GM12878 (cell line): ENCODE measurements at regions not wholly inside any gene's neighbourhood (a gene's known extent, or its start where the extent isn't known, plus 50 kb on each side); places are given as distances from the start of the nearest gene placed in this dataset.

Experiments used
- ATF2 ChIP-seq: IDR thresholded peaks from 2 replicates; pipeline ENCODE4 v1.6.1; 2012; ENCODE audit warnings: low read length, inconsistent platforms
- BHLHE40 ChIP-seq, 2 experiments: fragments of 450-650 bp in 1 of 2; IDR thresholded peaks; 2 replicates each; pipeline ENCODE4 v1.6.1; 2011 to 2017; ENCODE audit warnings: low read depth in 2 of 2, borderline replicate concordance in 1 of 2, improper control_type of control experiment in 1 of 2, low read length in 1 of 2, mild to moderate bottlenecking in 1 of 2
- CHD2 ChIP-seq: IDR thresholded peaks from 2 replicates; pipeline ENCODE4 v1.6.1; 2011; ENCODE audit warnings: low read depth, low read length, improper control_type of control experiment, borderline replicate concordance
- CHD4 ChIP-seq: fragments of 200-600 bp; sonication (generic); IDR thresholded peaks from 2 replicates; pipeline ENCODE4 v1.6.1; 2016; ENCODE audit warnings: mild to moderate bottlenecking
- EED ChIP-seq: sonication (generic); IDR thresholded peaks from 2 replicates; pipeline ENCODE4 v1.6.1; 2016; ENCODE audit warnings: antibody characterized with exemption, low read depth
- EP300 ChIP-seq, 2 experiments: fragments of 150-350 bp in 1 of 2; IDR thresholded peaks; 2 replicates each; pipeline ENCODE4 v1.6.1; 2011 to 2012; ENCODE audit warnings: low read depth in 2 of 2, low read length in 2 of 2, borderline replicate concordance in 1 of 2, improper control_type of control experiment in 1 of 2, inconsistent platforms in 1 of 2; ENCODE audit not compliant: control insufficient read depth in 1 of 2
- FOXM1 ChIP-seq: IDR thresholded peaks from 2 replicates; pipeline ENCODE4 v1.6.1; 2012; ENCODE audit warnings: low read depth, mild to moderate bottlenecking, inconsistent platforms, low read length, moderate library complexity
- IKZF1 ChIP-seq: fragments of 450-650 bp; conservative IDR thresholded peaks from 2 replicates; pipeline ENCODE4 v1.6.1; 2017; ENCODE audit warnings: antibody characterized with exemption, mild to moderate bottlenecking
- IRF3 ChIP-seq: fragments of 450-650 bp; IDR thresholded peaks from 2 replicates; pipeline ENCODE4 v1.6.1; 2014; ENCODE audit warnings: mild to moderate bottlenecking
- JUND ChIP-seq: IDR thresholded peaks from 2 replicates; pipeline ENCODE4 v1.6.1; 2012; ENCODE audit warnings: low read depth, mild to moderate bottlenecking, low read length, improper control_type of control experiment, moderate library complexity
- KLF5 ChIP-seq: fragments of 450-650 bp; IDR thresholded peaks from 2 replicates; pipeline ENCODE4 v1.6.1; 2014; ENCODE audit warnings: mild to moderate bottlenecking; ENCODE audit not compliant: partially characterized antibody
- MEF2A ChIP-seq: IDR thresholded peaks from 2 replicates; pipeline ENCODE4 v1.6.1; 2011; ENCODE audit warnings: low read depth, mild to moderate bottlenecking, low read length, moderate library complexity; ENCODE audit not compliant: insufficient read depth
- MEF2B ChIP-seq: fragments of 450-650 bp; IDR thresholded peaks from 2 replicates; pipeline ENCODE4 v1.6.1; 2018; ENCODE audit warnings: mild to moderate bottlenecking, moderate library complexity; ENCODE audit not compliant: partially characterized antibody, poor library complexity, severe bottlenecking
- MYC ChIP-seq: IDR thresholded peaks from 2 replicates; pipeline ENCODE4 v1.6.1; 2011; ENCODE audit warnings: mild to moderate bottlenecking, low read length, moderate library complexity, inconsistent platforms; ENCODE audit not compliant: insufficient read depth, insufficient replicate concordance, insufficient read length, severe bottlenecking
- NBN ChIP-seq: fragments of 450-650 bp; IDR thresholded peaks from 2 replicates; pipeline ENCODE4 v1.6.1; 2016
- NFIC ChIP-seq: IDR thresholded peaks from 2 replicates; pipeline ENCODE4 v1.6.1; 2012; ENCODE audit warnings: low read depth, mild to moderate bottlenecking, inconsistent platforms, low read length, moderate library complexity
- NFYB ChIP-seq: IDR thresholded peaks from 2 replicates; pipeline ENCODE4 v1.6.1; 2011; ENCODE audit warnings: low read depth, mild to moderate bottlenecking, low read length, improper control_type of control experiment, moderate library complexity; ENCODE audit not compliant: insufficient read depth
- NR2F1 ChIP-seq: fragments of 450-650 bp; conservative IDR thresholded peaks from 2 replicates; pipeline ENCODE4 v1.6.1; 2017; ENCODE audit warnings: mild to moderate bottlenecking
- PAX5 ChIP-seq: IDR thresholded peaks from 2 replicates; pipeline ENCODE4 v1.6.1; 2011; ENCODE audit warnings: low read depth, low read length, borderline replicate concordance
- SKIL ChIP-seq: fragments of 450-650 bp; IDR thresholded peaks from 2 replicates; pipeline ENCODE4 v1.6.1; 2017; ENCODE audit warnings: mild to moderate bottlenecking, low read depth, inconsistent platforms; ENCODE audit not compliant: poor library complexity, severe bottlenecking
- TCF7 ChIP-seq: IDR thresholded peaks from 2 replicates; pipeline ENCODE4 v1.6.1; 2014; ENCODE audit warnings: antibody characterized with exemption, borderline replicate concordance
- USF2 ChIP-seq: IDR thresholded peaks from 2 replicates; pipeline ENCODE4 v1.6.1; 2011; ENCODE audit warnings: low read depth, low read length, improper control_type of control experiment, borderline replicate concordance
- ZNF207 ChIP-seq: fragments of 450-650 bp; IDR thresholded peaks from 2 replicates; pipeline ENCODE4 v1.6.1; 2014; ENCODE audit warnings: antibody characterized with exemption, mild to moderate bottlenecking, borderline replicate concordance
- ZNF217 ChIP-seq: fragments of 450-650 bp; IDR thresholded peaks from 2 replicates; pipeline ENCODE4 v1.6.1; 2017; ENCODE audit warnings: antibody characterized with exemption, mild to moderate bottlenecking

- TF ChIP-seq CHD2 (0 out of 2 replicates have a peak, but pooled peaks have one; percentile 19), ZNF217 (no peak), FOXM1 (peak; percentile 41; the same call in 1 of the 2 replicates), MEF2B (peak; percentile 92), PAX5 (0 out of 2 replicates have a peak, but pooled peaks have one; percentile 26), IKZF1 (peak; percentile 87), NBN (0 out of 2 replicates have a peak, but pooled peaks have one; percentile 34), ZNF207 (no peak), MYC (no peak), BHLHE40 (IDR thresholded peaks at IDR 0.05; ENCODE audit: borderline replicate concordance in 1 of 2, low read depth in 2 of 2, low read length in 1 of 2) (peak; percentile 53 to 62; a peak in 3 of 4 replicates), TCF7 (no peak), NFIC (peak; percentile 55; the same call in 1 of the 2 replicates), JUND (0 out of 2 replicates have a peak, but pooled peaks have one; percentile 28), EED (peak; percentile 67), ATF2 (peak; percentile 52; the same call in 1 of the 2 replicates), NR2F1 (0 out of 2 replicates have a peak, but pooled peaks have one; percentile 32), MEF2A (0 out of 2 replicates have a peak, but pooled peaks have one; percentile 32), NFYB (no peak), USF2 (peak; percentile 64), CHD4 (no peak), KLF5 (no peak), EP300 (IDR thresholded peaks at IDR 0.05; ENCODE audit: borderline replicate concordance in 1 of 2, control insufficient read depth in 1 of 2, low read depth in 2 of 2, low read length in 2 of 2) (peak; percentile 59 to 78), SKIL (peak; percentile 43), IRF3 (no peak)
Observed at GRCh38 chr15:96038650-96039049, 291.9 kb upstream of the NR2F2 start (continued).
